GM23338 (cell line): ENCODE measurements at regions not wholly inside any gene's neighbourhood (a gene's known extent, or its start where the extent isn't known, plus 50 kb on each side); places are given as distances from the start of the nearest gene placed in this dataset.

ENCODE experiments used
- ATAC-seq: fragments of 200-7000 bp; cut with Tn5 transposase; 3 replicates; pipeline ENCODE4 v1.9.1; 2020
- DNase-seq: peaks from one replicate; pipeline ENCODE4 v3.0.0-alpha.2; 2015; ENCODE audit warnings: low spot score
- H2AFZ ChIP-seq: fragments of 200-600 bp; sonication (generic); 2 replicates; pipeline ENCODE4 v1.8.0; 2016; ENCODE audit warnings: antibody characterized with exemption, mild to moderate bottlenecking, moderate library complexity
- H3F3A ChIP-seq: fragments of 200-600 bp; sonication (generic); replicated peaks from 2 replicates; pipeline ENCODE4 v1.8.0; 2017; ENCODE audit warnings: antibody characterized with exemption, mixed run types, low read depth
- H3K27ac ChIP-seq: fragments of 200-600 bp; sonication (generic); 2 replicates; pipeline ENCODE4 v1.6.1; 2016; ENCODE audit warnings: low read depth
- H3K27me3 ChIP-seq: fragments of 200-600 bp; sonication (generic); 2 replicates; pipeline ENCODE4 v1.8.0; 2016; ENCODE audit warnings: mild to moderate bottlenecking, mixed run types, moderate library complexity; ENCODE audit not compliant: insufficient read depth
- H3K36me3 ChIP-seq: fragments of 200-600 bp; sonication (generic); 2 replicates; pipeline ENCODE4 v1.8.0; 2016; ENCODE audit warnings: mild to moderate bottlenecking; ENCODE audit not compliant: insufficient read depth
- H3K4me1 ChIP-seq: fragments of 200-600 bp; sonication (generic); 2 replicates; pipeline ENCODE4 v1.8.0; 2016; ENCODE audit warnings: mild to moderate bottlenecking, moderate library complexity; ENCODE audit not compliant: insufficient read depth
- H3K4me2 ChIP-seq: fragments of 200-600 bp; sonication (generic); 2 replicates; pipeline ENCODE4 v1.7.1; 2017; ENCODE audit warnings: mixed run types
- H3K4me3 ChIP-seq: fragments of 200-600 bp; sonication (generic); 2 replicates; pipeline ENCODE4 v1.6.1; 2016; ENCODE audit warnings: mixed run types
- H3K79me2 ChIP-seq: fragments of 200-600 bp; sonication (generic); replicated peaks from 2 replicates; pipeline ENCODE4 v1.8.0; 2017; ENCODE audit warnings: mild to moderate bottlenecking; ENCODE audit not compliant: insufficient read depth
- H3K9me2 ChIP-seq: fragments of 200-600 bp; sonication (generic); 2 replicates; pipeline ENCODE4 v1.8.0; 2017; ENCODE audit not compliant: insufficient read depth
- H4K20me1 ChIP-seq: fragments of 200-600 bp; sonication (generic); replicated peaks from 2 replicates; pipeline ENCODE4 v1.8.0; 2017; ENCODE audit warnings: mild to moderate bottlenecking; ENCODE audit not compliant: insufficient read depth
- H3K27ac Mint-ChIP-seq: 2 replicates; pipeline ENCODE4 v1.8.0; 2020; ENCODE audit warnings: inconsistent platforms, mild to moderate bottlenecking, moderate library complexity, mixed read lengths
- H3K27me3 Mint-ChIP-seq: 3 replicates; pipeline ENCODE4 v1.8.0; 2022; ENCODE audit warnings: low read depth, mild to moderate bottlenecking, moderate library complexity, mixed read lengths, inconsistent platforms; ENCODE audit not compliant: insufficient read depth, poor library complexity
- H3K36me3 Mint-ChIP-seq: 3 replicates; pipeline ENCODE4 v1.8.0; 2021; ENCODE audit warnings: low read depth, mild to moderate bottlenecking, inconsistent platforms, moderate library complexity, mixed read lengths
- H3K4me1 Mint-ChIP-seq: 3 replicates; pipeline ENCODE4 v1.8.0; 2020; ENCODE audit warnings: mild to moderate bottlenecking, inconsistent platforms, mixed read lengths
- H3K4me3 Mint-ChIP-seq: 3 replicates; pipeline ENCODE4 v1.8.0; 2021; ENCODE audit warnings: moderate library complexity, mild to moderate bottlenecking, inconsistent platforms, mixed read lengths
- H3K9me3 Mint-ChIP-seq: 3 replicates; pipeline ENCODE4 v1.8.0; 2020; ENCODE audit warnings: moderate library complexity, mild to moderate bottlenecking, inconsistent platforms, mixed read lengths
- CREB1 ChIP-seq: fragments of 250-450 bp; sonication (Bioruptor Pico); IDR thresholded peaks from 2 replicates; pipeline ENCODE4 v1.5.0; 2020; ENCODE audit warnings: low read depth, mild to moderate bottlenecking, moderate library complexity
- ETS1 ChIP-seq: IDR thresholded peaks from 2 replicates; pipeline ENCODE4 v1.6.1; 2016; ENCODE audit warnings: antibody characterized with exemption
- EZH2 ChIP-seq: fragments of 200-600 bp; sonication (generic); IDR thresholded peaks from one replicate; pipeline ENCODE4 v1.8.0; 2017; ENCODE audit warnings: antibody characterized with exemption, mild to moderate bottlenecking, low read depth; ENCODE audit not compliant: unreplicated experiment
- EZH2phosphoT487 ChIP-seq: fragments of 200-600 bp; sonication (generic); IDR thresholded peaks from one replicate; pipeline ENCODE4 v1.8.1; 2018; ENCODE audit warnings: antibody characterized with exemption; ENCODE audit not compliant: unreplicated experiment
- NANOG ChIP-seq: IDR thresholded peaks from 2 replicates; pipeline ENCODE4 v1.6.1; 2016; ENCODE audit warnings: antibody characterized with exemption, borderline replicate concordance
- POLR2AphosphoS5 ChIP-seq: IDR thresholded peaks from 2 replicates; pipeline ENCODE4 v1.6.1; 2016; ENCODE audit warnings: antibody characterized with exemption, low read depth
- REST ChIP-seq: IDR thresholded peaks from one replicate; pipeline ENCODE4 v1.6.1; 2018; ENCODE audit warnings: antibody characterized with exemption; ENCODE audit not compliant: unreplicated experiment
- STAT1 ChIP-seq: IDR thresholded peaks from one replicate; pipeline ENCODE4 v1.6.1; 2016; ENCODE audit warnings: antibody characterized with exemption; ENCODE audit not compliant: unreplicated experiment
- ZNF114 ChIP-seq: fragments of 250-450 bp; sonication (Bioruptor Pico); IDR thresholded peaks from 2 replicates; pipeline ENCODE4 v1.5.0; 2020; ENCODE audit warnings: mild to moderate bottlenecking, moderate library complexity
- ZNF331 ChIP-seq: fragments of 250-450 bp; sonication (Bioruptor Pico); IDR thresholded peaks from 2 replicates; pipeline ENCODE4 v1.5.0; 2020; ENCODE audit warnings: low read depth, mild to moderate bottlenecking, moderate library complexity
- TF ChIP-seq, protein P1 (sequence below), 2 experiments: fragments of 200-600 bp in 1 of 2; sonication (generic) in 1 of 2; conservative IDR thresholded peaks; 2 replicates each; pipeline versions ENCODE4 v1.5.1 to v1.6.1; 2016 to 2017; ENCODE audit warnings: antibody characterized with exemption in 2 of 2, low read depth in 2 of 2, mild to moderate bottlenecking in 2 of 2, moderate library complexity in 1 of 2

DNA sequence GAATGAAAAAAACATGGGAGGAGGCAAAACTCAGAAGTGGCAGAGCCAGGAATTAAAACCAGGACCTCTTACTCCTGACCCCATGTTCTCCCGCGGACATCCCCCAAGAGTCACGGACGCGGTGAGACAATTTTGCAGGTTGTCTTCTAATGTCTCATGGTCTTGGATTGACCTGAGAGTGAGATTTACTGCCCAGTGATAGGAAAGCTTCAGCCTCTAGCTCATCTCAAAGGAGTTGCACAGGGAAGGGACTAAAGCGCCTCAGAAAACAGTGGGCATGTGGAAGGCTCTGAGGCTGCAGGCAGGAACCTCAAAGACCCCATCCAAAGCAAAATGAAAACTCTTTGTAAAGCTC is 197.4 kb downstream of the ADAMTS15 start (continued):
- no peak for TF ChIP-seq REST

DNA sequence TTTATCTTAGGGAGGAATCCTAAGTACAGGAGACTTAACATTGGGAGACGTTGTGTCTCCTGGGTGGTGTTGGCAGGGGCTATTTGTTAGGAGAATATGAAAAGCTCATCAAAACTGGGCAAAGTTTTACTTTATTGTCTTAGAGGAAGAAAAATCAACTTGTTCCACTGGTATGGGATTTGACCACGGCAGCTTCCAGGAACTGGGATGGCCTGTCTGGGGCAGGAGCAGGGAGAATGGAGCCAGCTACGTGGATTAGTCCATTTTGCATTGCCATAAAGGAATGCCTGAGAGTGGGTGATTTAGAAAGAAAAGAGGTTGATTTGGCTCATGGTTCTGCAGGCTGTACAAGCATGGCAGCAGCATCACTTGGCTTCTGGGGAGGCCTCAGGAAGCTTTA is 198.4 kb downstream of the ADAMTS15 start:
- no peaks in the 10 kb centered on the region for H3K27me3 ChIP-seq
- H3K4me1 ChIP-seq = no peaks in the 10 kb centered on the region
- DNase-seq = no peak
- Mint-ChIP-seq H3K4me1 (peaks cover 3% of the 10 kb centered on the region; the same call in 2 of the 3 replicates), H3K9me3 (no peaks in the 10 kb centered on the region), H3K27me3 (peaks cover 4% of the 10 kb centered on the region), H3K4me3 (no peak overlapping the region), H3K27ac (no peak overlapping the region), H3K36me3 (no peaks in the 10 kb centered on the region)
- H3K36me3 ChIP-seq = no peaks in the 10 kb centered on the region
- no peaks in the 10 kb centered on the region for H4K20me1 ChIP-seq
- H3K4me2 ChIP-seq = no peak overlapping the region
- no peak overlapping the region for H3K27ac ChIP-seq
- H3K4me3 ChIP-seq = no peak overlapping the region
- no peak overlapping the region for H2AFZ ChIP-seq
- no peak for ATAC-seq
- no peaks in the 10 kb centered on the region for H3F3A ChIP-seq
- H3K79me2 ChIP-seq = no peaks in the 10 kb centered on the region
- H3K9me2 ChIP-seq = no peaks in the 10 kb centered on the region
- TF ChIP-seq NANOG (no peak), ETS1 (no peak), CREB1 (CRISPR knock-in tag) (no peak), REST (no peak), STAT1 (no peak), ZNF331 (CRISPR knock-in tag) (no peak), EZH2phosphoT487 (no peak), EZH2 (no peak), ZNF114 (CRISPR knock-in tag) (no peak), POLR2AphosphoS5 (no peak)
- TF ChIP-seq, protein P1, sequence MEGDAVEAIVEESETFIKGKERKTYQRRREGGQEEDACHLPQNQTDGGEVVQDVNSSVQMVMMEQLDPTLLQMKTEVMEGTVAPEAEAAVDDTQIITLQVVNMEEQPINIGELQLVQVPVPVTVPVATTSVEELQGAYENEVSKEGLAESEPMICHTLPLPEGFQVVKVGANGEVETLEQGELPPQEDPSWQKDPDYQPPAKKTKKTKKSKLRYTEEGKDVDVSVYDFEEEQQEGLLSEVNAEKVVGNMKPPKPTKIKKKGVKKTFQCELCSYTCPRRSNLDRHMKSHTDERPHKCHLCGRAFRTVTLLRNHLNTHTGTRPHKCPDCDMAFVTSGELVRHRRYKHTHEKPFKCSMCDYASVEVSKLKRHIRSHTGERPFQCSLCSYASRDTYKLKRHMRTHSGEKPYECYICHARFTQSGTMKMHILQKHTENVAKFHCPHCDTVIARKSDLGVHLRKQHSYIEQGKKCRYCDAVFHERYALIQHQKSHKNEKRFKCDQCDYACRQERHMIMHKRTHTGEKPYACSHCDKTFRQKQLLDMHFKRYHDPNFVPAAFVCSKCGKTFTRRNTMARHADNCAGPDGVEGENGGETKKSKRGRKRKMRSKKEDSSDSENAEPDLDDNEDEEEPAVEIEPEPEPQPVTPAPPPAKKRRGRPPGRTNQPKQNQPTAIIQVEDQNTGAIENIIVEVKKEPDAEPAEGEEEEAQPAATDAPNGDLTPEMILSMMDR (conservative IDR thresholded peaks at IDR 0.05; ENCODE audit: low read depth in 2 of 2) = no peak
